ENCODE measurements at regions not wholly inside any gene's neighbourhood (a gene's known extent, or its start where the extent isn't known, plus 50 kb on each side); places are given as distances from the start of the nearest gene placed in this dataset.

DNA sequence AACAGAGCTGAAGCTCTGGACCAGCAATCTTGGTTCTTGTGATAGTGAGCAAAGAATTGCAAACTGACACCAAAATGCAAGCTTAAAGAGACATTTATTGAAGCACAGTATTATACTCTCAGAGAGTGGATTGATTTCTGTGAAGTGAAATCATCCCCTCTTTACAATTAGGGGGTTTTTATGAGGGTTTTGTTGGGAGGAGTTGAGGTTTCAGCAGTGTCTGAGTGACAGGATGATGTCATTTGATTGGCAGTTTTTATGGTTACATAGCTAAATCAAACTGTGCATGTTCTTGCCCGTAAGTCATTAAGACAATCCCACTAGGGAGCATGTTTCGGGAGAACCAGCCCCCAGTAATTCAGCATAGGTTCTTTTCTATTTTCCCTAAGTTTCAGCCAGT is 1200.5 kb downstream of the SI start:
- 96 to 97% methylated on average over 2 of the region's 2 CpGs for WGBS, 2 donors
- intact Hi-C loops (cut with DNase I) = no loop called here

DNA sequence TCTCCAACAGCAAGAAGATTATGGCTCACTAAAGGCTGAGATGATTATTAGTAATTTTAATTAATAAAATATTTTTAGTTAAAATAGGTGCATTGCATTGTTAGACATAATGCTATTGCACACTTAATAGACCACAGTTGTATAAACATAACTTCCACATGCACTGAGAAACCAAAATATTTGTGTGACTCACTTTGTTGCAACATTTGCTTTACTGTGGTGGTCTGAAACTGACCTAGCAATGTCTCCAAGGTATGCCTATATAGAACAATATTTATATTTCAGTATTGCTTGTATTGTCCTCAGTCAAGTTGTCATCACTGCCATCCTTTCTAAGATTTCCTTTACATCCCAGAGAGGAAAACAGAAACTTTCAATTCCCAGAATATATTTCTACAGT is 1215.2 kb downstream of the SI start:
- no peaks in the 10 kb centered on the region for H3K36me3 ChIP-seq (ENCODE audit: control insufficient read depth in 1 of 2, insufficient read depth in 2 of 2, low read length in 1 of 2)
- intact Hi-C loops (cut with DNase I) = no loop called here
- ATAC-seq (ENCODE audit: low FRiP score) (no peak), DNase-seq (no peak)
- no peak overlapping the region for H3K27ac ChIP-seq (ENCODE audit: low read depth in 1 of 2, low read length in 2 of 2)
- no peak overlapping the region for H3K4me3 ChIP-seq (ENCODE audit: low read length in 2 of 2)
- no peaks in the 10 kb centered on the region for H3K4me1 ChIP-seq (ENCODE audit: control insufficient read depth in 1 of 2, insufficient read depth in 2 of 2, low read length in 2 of 2)
- no peaks in the 10 kb centered on the region for H3K9me3 ChIP-seq (ENCODE audit: control insufficient read depth, low read length)
- H3K27me3 ChIP-seq (ENCODE audit: control insufficient read depth in 1 of 2, insufficient read depth in 2 of 2, low read length in 1 of 2) = no peaks in the 10 kb centered on the region

More for the DNA sequence above, 1200.5 kb downstream of the SI start:
- no peaks in the 10 kb centered on the region for H3K36me3 ChIP-seq (ENCODE audit: control insufficient read depth in 1 of 2, insufficient read depth in 2 of 2, low read length in 1 of 2)
- no peaks in the 10 kb centered on the region for H3K27me3 ChIP-seq (ENCODE audit: control insufficient read depth in 1 of 2, insufficient read depth in 2 of 2, low read length in 1 of 2)
- ATAC-seq (ENCODE audit: low FRiP score) (no peak), DNase-seq (no peak)
- no peak overlapping the region for H3K4me3 ChIP-seq (ENCODE audit: low read length in 2 of 2)
- H3K27ac ChIP-seq (ENCODE audit: low read depth in 1 of 2, low read length in 2 of 2) = no peak overlapping the region
- peaks cover 3% of the 10 kb centered on the region for H3K9me3 ChIP-seq (ENCODE audit: control insufficient read depth, low read length)
- H3K4me1 ChIP-seq (ENCODE audit: control insufficient read depth in 1 of 2, insufficient read depth in 2 of 2, low read length in 2 of 2) = no peaks in the 10 kb centered on the region

DNA sequence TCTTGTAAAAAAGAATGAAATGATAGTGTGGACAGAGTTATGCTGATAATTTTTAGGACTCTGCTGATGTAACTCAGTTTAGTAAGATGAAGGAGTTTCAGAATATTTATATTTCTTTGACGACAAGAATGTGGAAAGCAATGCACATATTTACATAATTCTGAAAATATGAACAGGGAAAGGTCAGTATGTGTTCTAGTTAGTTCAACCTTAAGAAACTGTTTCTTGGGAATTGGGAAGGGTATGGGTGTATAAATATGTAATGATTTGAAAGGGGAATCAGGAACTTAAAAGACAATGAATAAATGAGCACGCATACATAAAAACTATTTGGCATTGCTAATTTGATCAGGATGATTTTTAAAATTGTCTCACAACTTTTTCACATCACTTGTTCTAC is 1226.1 kb downstream of the SI start:
- no peak overlapping the region for H3K4me3 ChIP-seq (ENCODE audit: low read length in 2 of 2)
- no peaks in the 10 kb centered on the region for H3K4me1 ChIP-seq (ENCODE audit: control insufficient read depth in 1 of 2, insufficient read depth in 2 of 2, low read length in 2 of 2)
- H3K36me3 ChIP-seq (ENCODE audit: control insufficient read depth in 1 of 2, insufficient read depth in 2 of 2, low read length in 1 of 2) = no peaks in the 10 kb centered on the region
- no peak overlapping the region for H3K27ac ChIP-seq (ENCODE audit: low read depth in 1 of 2, low read length in 2 of 2)
- no peaks in the 10 kb centered on the region for H3K27me3 ChIP-seq (ENCODE audit: control insufficient read depth in 1 of 2, insufficient read depth in 2 of 2, low read length in 1 of 2)
- no peaks in the 10 kb centered on the region for H3K9me3 ChIP-seq (ENCODE audit: control insufficient read depth, low read length)
- 45 to 59% methylated on average over 2 of the region's 2 CpGs for WGBS, 2 donors
- no peak for ATAC-seq (ENCODE audit: low FRiP score)
- DNase-seq = no peak
- intact Hi-C loops (cut with DNase I) = no loop called here

DNA sequence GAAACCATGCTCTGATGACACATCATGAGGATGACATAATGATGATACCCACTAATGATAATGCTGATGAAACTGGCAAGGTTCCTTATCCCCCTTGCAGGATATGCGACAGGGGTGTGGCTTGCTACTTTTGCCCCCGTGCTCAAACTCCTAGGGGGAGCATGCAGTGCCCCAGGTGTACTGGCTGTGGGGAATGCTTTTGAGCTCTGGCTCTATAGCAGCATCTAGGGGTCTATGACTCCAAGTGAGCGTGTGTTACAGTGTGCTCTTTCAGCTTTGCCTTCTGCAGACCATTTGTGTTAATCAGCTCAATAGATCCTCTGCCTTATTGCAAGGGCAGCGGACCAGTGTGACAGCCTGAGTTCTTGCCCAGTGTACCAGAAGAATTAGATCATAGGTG is 1239.5 kb downstream of the SI start:
- no peaks in the 10 kb centered on the region for H3K9me3 ChIP-seq (ENCODE audit: control insufficient read depth, low read length)
- intact Hi-C loops (cut with DNase I) = no loop called here
- H3K4me1 ChIP-seq (ENCODE audit: control insufficient read depth in 1 of 2, insufficient read depth in 2 of 2, low read length in 2 of 2) = no peaks in the 10 kb centered on the region
- no peak overlapping the region for H3K4me3 ChIP-seq (ENCODE audit: low read length in 2 of 2)
- H3K27ac ChIP-seq (ENCODE audit: low read depth in 1 of 2, low read length in 2 of 2) = no peak overlapping the region
- no peaks in the 10 kb centered on the region for H3K27me3 ChIP-seq (ENCODE audit: control insufficient read depth in 1 of 2, insufficient read depth in 2 of 2, low read length in 1 of 2)
- no peak for ATAC-seq (ENCODE audit: low FRiP score)
- no peak for DNase-seq
- 74 to 80% methylated on average over 4 of the region's 4 CpGs for WGBS, 2 donors
- no peaks in the 10 kb centered on the region for H3K36me3 ChIP-seq (ENCODE audit: control insufficient read depth in 1 of 2, insufficient read depth in 2 of 2, low read length in 1 of 2)

DNA sequence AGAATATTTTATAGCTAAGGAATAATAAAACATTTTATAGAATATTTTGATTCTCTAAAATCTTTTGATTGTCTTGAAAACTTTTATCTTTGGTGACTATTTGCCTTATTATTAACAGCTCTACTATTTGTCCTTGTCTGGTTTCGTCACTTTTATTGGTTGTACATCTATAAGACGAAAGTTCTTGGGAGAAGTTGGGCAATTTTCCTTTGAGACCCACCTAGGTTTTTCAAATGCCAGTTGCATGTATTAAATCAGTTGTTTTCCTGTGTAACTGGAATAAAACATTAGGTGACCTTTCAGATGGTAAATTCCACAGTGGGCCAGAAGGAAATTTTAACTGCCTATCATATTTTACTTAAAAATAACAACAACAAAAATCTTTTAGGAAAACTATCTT is 1245.7 kb downstream of the SI start:
- WGBS, 2 donors = 47 to 79% methylated on average over 2 of the region's 2 CpGs

DNA sequence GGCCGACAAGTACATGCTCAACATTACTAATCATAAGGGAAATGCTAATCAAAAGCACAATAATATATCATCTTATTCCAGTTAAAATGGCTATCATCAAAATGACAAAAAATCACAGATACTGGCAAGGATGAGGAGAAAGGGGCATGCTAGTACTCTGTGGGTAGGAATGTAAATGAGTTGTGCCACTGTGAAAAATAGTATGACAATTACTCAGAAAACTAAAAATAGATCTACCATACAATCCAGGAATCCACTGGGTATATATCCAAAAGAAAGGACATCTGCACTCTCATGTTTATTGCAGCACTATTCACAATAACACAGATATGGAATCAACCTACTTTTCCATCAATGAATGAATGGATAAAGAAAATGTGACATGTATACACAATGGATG is 1256.5 kb downstream of the SI start:
- Histone ChIP-seq H3K4me3 (ENCODE audit: low read length in 2 of 2) (no peak overlapping the region), H3K9me3 (ENCODE audit: control insufficient read depth, low read length) (no peaks in the 10 kb centered on the region), H3K27me3 (ENCODE audit: control insufficient read depth in 1 of 2, insufficient read depth in 2 of 2, low read length in 1 of 2) (no peaks in the 10 kb centered on the region), H3K36me3 (ENCODE audit: control insufficient read depth in 1 of 2, insufficient read depth in 2 of 2, low read length in 1 of 2) (no peaks in the 10 kb centered on the region), H3K27ac (ENCODE audit: low read depth in 1 of 2, low read length in 2 of 2) (no peak overlapping the region), H3K4me1 (ENCODE audit: control insufficient read depth in 1 of 2, insufficient read depth in 2 of 2, low read length in 2 of 2) (no peaks in the 10 kb centered on the region)
- intact Hi-C loops (cut with DNase I) = no loop called here
- ATAC-seq (ENCODE audit: low FRiP score) = no peak
- DNase-seq = no peak
- 92 to 96% methylated on average over 1 of the region's 1 CpG for WGBS, 2 donors

More for the DNA sequence above, 1245.7 kb downstream of the SI start:
- no peak overlapping the region for H3K4me3 ChIP-seq (ENCODE audit: low read length in 2 of 2)
- no peaks in the 10 kb centered on the region for H3K36me3 ChIP-seq (ENCODE audit: control insufficient read depth in 1 of 2, insufficient read depth in 2 of 2, low read length in 1 of 2)
- H3K27ac ChIP-seq (ENCODE audit: low read depth in 1 of 2, low read length in 2 of 2) = no peak overlapping the region
- H3K27me3 ChIP-seq (ENCODE audit: control insufficient read depth in 1 of 2, insufficient read depth in 2 of 2, low read length in 1 of 2) = no peaks in the 10 kb centered on the region
- peaks cover 2% of the 10 kb centered on the region for H3K9me3 ChIP-seq (ENCODE audit: control insufficient read depth, low read length)
- DNase-seq (no peak), ATAC-seq (ENCODE audit: low FRiP score) (no peak)
- intact Hi-C loops (cut with DNase I) = no loop called here
- no peaks in the 10 kb centered on the region for H3K4me1 ChIP-seq (ENCODE audit: control insufficient read depth in 1 of 2, insufficient read depth in 2 of 2, low read length in 2 of 2)

DNA sequence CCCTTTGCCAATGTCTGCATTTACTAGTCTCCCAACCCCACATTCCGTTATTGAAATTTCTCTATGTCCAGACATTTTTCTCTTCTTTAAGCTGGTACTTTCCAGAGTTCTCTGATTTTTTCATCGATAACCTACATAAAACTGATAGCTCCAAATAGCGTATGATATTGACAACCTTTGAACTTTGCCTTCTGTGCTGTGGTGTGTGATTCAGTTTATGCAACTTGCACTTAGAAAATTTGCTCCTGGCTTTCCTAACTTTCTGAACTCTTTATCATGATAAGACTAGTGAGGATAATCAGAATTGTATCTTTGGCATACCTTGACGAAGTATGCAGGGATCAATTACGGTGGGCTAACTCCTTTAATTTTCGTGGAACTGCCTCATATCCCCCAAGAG is 1261.3 kb downstream of the SI start:
- Histone ChIP-seq H3K4me3 (ENCODE audit: low read length in 2 of 2) (no peak overlapping the region), H3K27ac (ENCODE audit: low read depth in 1 of 2, low read length in 2 of 2) (no peak overlapping the region), H3K9me3 (ENCODE audit: control insufficient read depth, low read length) (no peaks in the 10 kb centered on the region), H3K27me3 (ENCODE audit: control insufficient read depth in 1 of 2, insufficient read depth in 2 of 2, low read length in 1 of 2) (no peaks in the 10 kb centered on the region), H3K36me3 (ENCODE audit: control insufficient read depth in 1 of 2, insufficient read depth in 2 of 2, low read length in 1 of 2) (no peaks in the 10 kb centered on the region), H3K4me1 (ENCODE audit: control insufficient read depth in 1 of 2, insufficient read depth in 2 of 2, low read length in 2 of 2) (no peaks in the 10 kb centered on the region)
- intact Hi-C loops (cut with DNase I) = no loop called here
- WGBS, 2 donors = 91 to 94% methylated on average over 6 of the region's 6 CpGs
- ATAC-seq (ENCODE audit: low FRiP score) (no peak), DNase-seq (no peak)

DNA sequence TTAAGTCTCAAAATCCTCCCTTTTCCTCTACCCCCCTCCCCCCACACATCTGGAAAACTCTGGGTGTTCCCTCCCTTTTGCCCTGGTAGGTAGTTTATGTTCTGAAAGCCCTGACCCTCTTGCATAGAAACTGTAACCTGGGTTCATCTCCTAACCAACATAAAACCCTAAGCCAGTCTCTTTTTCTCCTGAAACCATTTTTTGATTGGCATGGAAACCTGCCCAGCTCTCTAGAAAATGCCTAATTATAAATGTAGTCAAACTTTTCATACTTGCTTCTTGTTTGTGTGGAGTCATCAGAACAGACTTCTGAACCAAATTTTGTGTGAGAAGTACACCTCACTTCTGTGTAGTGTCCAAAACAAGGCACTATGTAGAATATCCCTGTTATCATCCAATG is 1264.4 kb downstream of the SI start:
- Histone ChIP-seq H3K36me3 (ENCODE audit: control insufficient read depth in 1 of 2, insufficient read depth in 2 of 2, low read length in 1 of 2) (no peaks in the 10 kb centered on the region), H3K9me3 (ENCODE audit: control insufficient read depth, low read length) (no peaks in the 10 kb centered on the region), H3K27ac (ENCODE audit: low read depth in 1 of 2, low read length in 2 of 2) (no peak overlapping the region), H3K4me1 (ENCODE audit: control insufficient read depth in 1 of 2, insufficient read depth in 2 of 2, low read length in 2 of 2) (peaks cover 0 to 3% of the 10 kb centered on the region in 2 donors), H3K4me3 (ENCODE audit: low read length in 2 of 2) (no peak overlapping the region), H3K27me3 (ENCODE audit: control insufficient read depth in 1 of 2, insufficient read depth in 2 of 2, low read length in 1 of 2) (no peaks in the 10 kb centered on the region)
- intact Hi-C loops (cut with DNase I) = no loop called here
- no peak for ATAC-seq (ENCODE audit: low FRiP score)
- DNase-seq = no peak

DNA sequence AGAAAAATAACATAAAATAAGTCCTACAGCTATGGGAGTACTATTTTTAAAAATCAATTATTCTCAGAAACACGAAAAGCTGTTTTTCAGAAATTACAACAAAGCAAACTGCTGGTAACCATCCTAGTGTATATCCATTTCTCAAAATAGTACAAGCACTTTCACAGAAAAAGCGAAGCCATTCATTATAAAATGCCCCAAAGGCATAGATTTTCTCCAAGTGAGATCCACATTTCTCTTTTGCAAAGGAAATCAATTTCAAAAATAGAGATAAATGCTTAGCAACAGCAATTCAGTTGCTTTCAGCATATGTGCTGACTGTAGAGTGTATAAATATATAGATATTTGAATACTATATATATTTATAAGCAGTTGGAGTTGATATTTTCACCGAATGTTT is 1266.3 kb downstream of the SI start:
- DNase-seq = no peak
- H3K36me3 ChIP-seq (ENCODE audit: control insufficient read depth in 1 of 2, insufficient read depth in 2 of 2, low read length in 1 of 2) = no peaks in the 10 kb centered on the region
- no peak overlapping the region for H3K4me3 ChIP-seq (ENCODE audit: low read length in 2 of 2)
- intact Hi-C loops (cut with DNase I) = no loop called here
- WGBS, 2 donors = 35 to 49% methylated on average over 3 of the region's 3 CpGs
- H3K27ac ChIP-seq (ENCODE audit: low read depth in 1 of 2, low read length in 2 of 2) = no peak overlapping the region
- H3K9me3 ChIP-seq (ENCODE audit: control insufficient read depth, low read length) = no peaks in the 10 kb centered on the region
- no peak for ATAC-seq (ENCODE audit: low FRiP score)
- no peaks in the 10 kb centered on the region for H3K27me3 ChIP-seq (ENCODE audit: control insufficient read depth in 1 of 2, insufficient read depth in 2 of 2, low read length in 1 of 2)
- peaks cover 0 to 3% of the 10 kb centered on the region in 2 donors for H3K4me1 ChIP-seq (ENCODE audit: control insufficient read depth in 1 of 2, insufficient read depth in 2 of 2, low read length in 2 of 2)

Data from aorta (tissue), 5 donors.